DND-41 (cell line): ENCODE measurements at regions not wholly inside any gene's neighbourhood (a gene's known extent, or its start where the extent isn't known, plus 50 kb on each side); places are given as distances from the start of the nearest gene placed in this dataset.

ENCODE experiments used
- CTCF ChIP-seq: IDR thresholded peaks from 2 replicates; pipeline ENCODE4 v1.5.1; 2012; ENCODE audit warnings: borderline replicate concordance, low read length, moderate library complexity, mild to moderate bottlenecking; ENCODE audit not compliant: poor library complexity, severe bottlenecking; ENCODE audit errors: extremely low read depth
- EZH2 ChIP-seq: IDR thresholded peaks from 3 replicates; pipeline ENCODE4 v1.6.1; 2012; ENCODE audit warnings: borderline replicate concordance, low read depth, mild to moderate bottlenecking, moderate library complexity, low read length, inconsistent platforms; ENCODE audit not compliant: severe bottlenecking

- TF ChIP-seq CTCF (no peak), EZH2 (no peak)
Measured at GRCh38 chr3:59677747-59678702, 628.2 kb upstream of the CFAP20DC start.
